Fibroblast of lung (primary cell): ENCODE measurements at regions not wholly inside any gene's neighbourhood (a gene's known extent, or its start where the extent isn't known, plus 50 kb on each side); places are given as distances from the start of the nearest gene placed in this dataset.

Source experiments
- DNase-seq, 2 donors: peaks; one replicate each; pipeline versions ENCODE4 v3.0.0 to v3.0.0-alpha.2; 2010; ENCODE audit warnings: low read depth in 2 of 2
- H2AFZ ChIP-seq: 2 replicates; pipeline ENCODE4 v1.5.1; 2012; ENCODE audit warnings: low read length, control low read depth, inconsistent platforms
- H3K27ac ChIP-seq: 2 replicates; pipeline ENCODE4 v1.5.1; 2011; ENCODE audit warnings: low read length, control low read depth; ENCODE audit not compliant: insufficient read depth
- H3K27me3 ChIP-seq: 2 replicates; pipeline ENCODE4 v1.5.1; 2011; ENCODE audit warnings: mild to moderate bottlenecking, low read length; ENCODE audit not compliant: control insufficient read depth, insufficient read depth
- H3K36me3 ChIP-seq: 2 replicates; pipeline ENCODE4 v1.5.1; 2011; ENCODE audit warnings: low read length; ENCODE audit not compliant: control insufficient read depth, insufficient read depth
- H3K4me1 ChIP-seq: 2 replicates; pipeline ENCODE4 v1.5.1; 2011; ENCODE audit warnings: low read length; ENCODE audit not compliant: control insufficient read depth, insufficient read depth; ENCODE audit errors: extremely low read depth
- H3K4me2 ChIP-seq: 2 replicates; pipeline ENCODE4 v1.5.1; 2011; ENCODE audit warnings: low read length, control low read depth; ENCODE audit not compliant: insufficient read depth; ENCODE audit errors: extremely low read depth
- H3K4me3 ChIP-seq, 4 experiments: fragments of 200-600 bp in 1 of 4; sonication (generic) in 1 of 4; replicated peaks in 1 of 4; 2 replicates each; pipeline ENCODE4 v1.5.1; 2011 to 2016; ENCODE audit warnings: low read length in 4 of 4, low read depth in 3 of 4, mild to moderate bottlenecking in 3 of 4, control low read depth in 2 of 4, inconsistent platforms in 1 of 4, mixed read lengths in 1 of 4; ENCODE audit not compliant: insufficient read depth in 1 of 4; ENCODE audit errors: control extremely low read depth in 1 of 4
- H3K79me2 ChIP-seq: 2 replicates; pipeline ENCODE4 v1.5.1; 2012; ENCODE audit warnings: mild to moderate bottlenecking, low read length, inconsistent platforms; ENCODE audit not compliant: control insufficient read depth, insufficient read depth
- H3K9ac ChIP-seq: 2 replicates; pipeline ENCODE4 v1.5.1; 2011; ENCODE audit warnings: mild to moderate bottlenecking, low read length, control low read depth; ENCODE audit not compliant: insufficient read depth
- H3K9me3 ChIP-seq: 2 replicates; pipeline ENCODE4 v1.5.1; 2012; ENCODE audit warnings: low read depth, low read length; ENCODE audit not compliant: control insufficient read depth, insufficient read depth
- H4K20me1 ChIP-seq: 2 replicates; pipeline ENCODE4 v1.5.1; 2011; ENCODE audit warnings: low read length; ENCODE audit not compliant: control insufficient read depth, insufficient read depth; ENCODE audit errors: extremely low read depth
- CTCF ChIP-seq, 2 donors: IDR thresholded peaks in 1 of 2; conservative IDR thresholded peaks in 1 of 2; 1 replicate in 1 of 2; 2 replicates in 1 of 2; pipeline ENCODE4 v1.5.1; 2011 to 2012; ENCODE audit warnings: low read length in 2 of 2, control low read depth in 1 of 2, inconsistent platforms in 1 of 2, low read depth in 1 of 2, mild to moderate bottlenecking in 1 of 2
- EZH2 ChIP-seq: IDR thresholded peaks from 2 replicates; pipeline ENCODE4 v1.5.1; 2012; ENCODE audit warnings: low read length, control low read depth, mild to moderate bottlenecking; ENCODE audit errors: missing control alignments

- Histone ChIP-seq H4K20me1 (no peaks in the 10 kb centered on the region), H3K4me3 (no peak overlapping the region), H3K36me3 (no peaks in the 10 kb centered on the region), H3K27me3 (no peaks in the 10 kb centered on the region), H3K4me2 (no peak overlapping the region), H2AFZ (no peak overlapping the region), H3K9me3 (no peaks in the 10 kb centered on the region), H3K4me1 (no peaks in the 10 kb centered on the region), H3K79me2 (no peaks in the 10 kb centered on the region), H3K9ac (no peak overlapping the region), H3K27ac (no peak overlapping the region)
- DNase-seq, result no peak
- TF ChIP-seq CTCF (conservative IDR thresholded peaks at IDR 0.05 in 1 of 2, IDR thresholded peaks at IDR 0.05 in 1 of 2; ENCODE audit: low read depth in 1 of 2, low read length in 2 of 2), result no peak
- no peak for TF ChIP-seq EZH2
Observed at GRCh38 chr3:188088948-188089685, 64.8 kb upstream of the LPP start.

- no peak for DNase-seq
- H3K9ac ChIP-seq, result no peak overlapping the region
Observed at GRCh38 chr3:188090620-188091309, 63.2 kb upstream of the LPP start.

More at GRCh38 chr3:188090620-188091309, 63.2 kb upstream of the LPP start:
- Histone ChIP-seq H3K4me3 (no peak overlapping the region), H4K20me1 (no peaks in the 10 kb centered on the region), H3K4me2 (no peak overlapping the region), H3K27me3 (no peaks in the 10 kb centered on the region), H2AFZ (no peak overlapping the region), H3K9me3 (no peaks in the 10 kb centered on the region), H3K4me1 (no peaks in the 10 kb centered on the region), H3K79me2 (no peaks in the 10 kb centered on the region), H3K27ac (no peak overlapping the region), H3K36me3 (no peaks in the 10 kb centered on the region)
- TF ChIP-seq EZH2 (no peak), CTCF (conservative IDR thresholded peaks at IDR 0.05 in 1 of 2, IDR thresholded peaks at IDR 0.05 in 1 of 2; ENCODE audit: low read depth in 1 of 2, low read length in 2 of 2) (no peak)
